GM23248 (cell line): ENCODE measurements at regions not wholly inside any gene's neighbourhood (a gene's known extent, or its start where the extent isn't known, plus 50 kb on each side); places are given as distances from the start of the nearest gene placed in this dataset.

Experiments
- EZH2 ChIP-seq: fragments of 200-600 bp; sonication (generic); IDR thresholded peaks from 2 replicates; pipeline ENCODE4 v1.6.1; 2018; ENCODE audit warnings: antibody characterized with exemption, mild to moderate bottlenecking; ENCODE audit not compliant: insufficient read depth, poor library complexity, severe bottlenecking
- EZH2phosphoT487 ChIP-seq: fragments of 200-600 bp; sonication (generic); IDR thresholded peaks from 2 replicates; pipeline ENCODE4 v1.6.1; 2018; ENCODE audit warnings: antibody characterized with exemption, moderate library complexity, mild to moderate bottlenecking, low read depth; ENCODE audit not compliant: insufficient read depth

GRCh38 chr3:87120881-87121280, 106.2 kb upstream of the CHMP2B start:
- TF ChIP-seq EZH2 (no peak), EZH2phosphoT487 (no peak)
